GM19328 (cell line): ENCODE measurements at regions not wholly inside any gene's neighbourhood (a gene's known extent, or its start where the extent isn't known, plus 50 kb on each side); places are given as distances from the start of the nearest gene placed in this dataset.

Experiments used
- ATAC-seq: cut with Tn5 transposase; IDR thresholded peaks from one replicate; pipeline ENCODE4 v1.9.1; 2021; ENCODE audit warnings: mild to moderate bottlenecking, moderate library complexity; ENCODE audit not compliant: unreplicated experiment

DNA sequence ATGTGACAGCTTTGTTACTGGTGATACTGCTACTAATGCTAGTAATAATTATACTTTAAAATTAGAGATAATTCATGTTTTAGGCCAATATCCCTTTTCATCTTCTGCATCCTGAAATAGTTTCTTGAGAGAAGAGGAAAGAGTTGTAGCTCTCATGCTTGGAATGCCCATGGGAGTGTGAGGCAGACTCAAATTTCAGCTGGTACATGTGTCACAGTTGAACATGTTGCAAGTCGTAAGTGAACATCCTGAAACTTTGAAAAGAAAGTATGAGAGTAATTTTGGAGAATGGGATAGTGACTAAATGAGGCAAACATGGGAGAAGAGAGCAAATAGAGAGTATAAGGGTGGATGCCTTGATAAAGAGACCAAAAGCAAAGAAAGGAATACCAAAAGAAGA lies 168.0 kb downstream of the TMTC3 start:
- ATAC-seq = no peak

DNA sequence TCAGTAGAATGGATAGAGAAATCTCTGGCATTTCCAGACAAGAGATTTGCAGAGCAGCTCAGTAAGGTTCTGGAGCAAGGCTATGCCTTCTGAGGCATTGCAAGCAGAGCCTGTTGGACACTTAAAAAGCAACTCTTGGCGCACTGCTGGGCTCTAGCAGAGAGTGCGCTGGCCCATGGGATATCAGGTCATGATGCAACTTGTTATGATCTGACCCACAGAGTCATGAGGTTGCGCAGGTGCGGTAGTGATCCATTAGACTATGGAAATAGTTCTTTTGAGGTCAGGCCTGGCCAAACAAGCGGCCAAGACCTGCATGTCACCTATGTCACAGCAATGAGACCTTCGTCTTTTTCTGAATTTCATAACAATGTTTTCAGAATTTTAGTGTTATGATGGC lies 168.6 kb downstream of the TMTC3 start:
- no peak for ATAC-seq

DNA sequence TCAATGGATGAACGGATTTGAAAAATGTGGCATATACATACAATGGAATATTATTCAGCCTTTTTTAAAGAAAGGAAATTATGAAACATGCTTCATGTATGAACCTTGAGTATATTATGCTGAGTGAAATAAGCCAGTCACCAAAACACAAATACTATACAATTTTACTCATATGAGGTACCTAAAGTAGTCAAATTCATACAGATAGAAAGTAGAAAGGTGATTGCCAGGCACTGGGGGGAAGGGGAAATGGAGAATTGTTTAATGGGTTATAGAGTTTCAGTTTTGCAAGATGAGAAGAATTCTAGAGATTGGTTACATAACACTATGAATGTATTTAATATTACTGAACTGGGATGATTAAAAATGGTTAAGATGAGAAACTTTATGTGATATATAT lies 171.4 kb downstream of the TMTC3 start:
- no peak for ATAC-seq

- ATAC-seq = no peak
Observed at GRCh38 chr12:88314706-88315105, 172.6 kb downstream of the TMTC3 start.

GRCh38 chr12:88318726-88319125 lies 176.6 kb downstream of the TMTC3 start:
- ATAC-seq = no peak

DNA sequence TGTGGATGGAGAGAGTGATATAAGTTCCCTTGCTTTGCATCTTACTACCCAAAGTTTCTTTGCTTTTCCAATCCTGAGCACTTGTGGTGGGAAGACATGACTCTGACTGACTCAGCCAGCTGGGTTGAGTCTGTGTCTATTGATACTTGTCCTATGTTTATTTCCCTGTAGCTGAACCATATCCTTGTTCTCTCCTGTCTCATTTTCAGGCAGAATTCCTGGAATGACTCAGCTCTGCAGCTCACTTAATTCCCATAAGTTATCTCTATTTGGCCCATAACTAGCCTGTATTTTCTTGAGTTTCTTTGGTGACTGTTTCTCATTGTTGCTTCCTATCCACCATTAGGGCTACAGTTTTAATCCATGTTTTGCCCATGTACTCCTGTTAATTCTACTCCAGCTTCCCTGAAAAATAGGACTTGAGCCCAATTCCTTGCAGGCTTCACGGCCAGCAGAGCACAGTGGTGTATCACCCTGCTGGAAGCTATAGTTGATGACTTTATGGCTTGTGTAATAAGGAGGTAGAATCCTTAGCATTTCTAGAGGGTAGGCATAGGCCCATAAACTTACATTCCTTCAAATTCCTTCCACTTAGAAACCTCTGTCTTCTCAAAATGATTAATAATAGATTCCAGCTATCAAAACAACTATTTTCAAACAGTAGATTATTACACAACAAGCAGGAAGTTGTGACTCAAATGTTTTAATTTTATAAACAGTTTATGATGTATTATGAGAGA lies 183.1 kb downstream of the TMTC3 start:
- no peak for ATAC-seq

GRCh38 chr12:88325816-88326189 lies 183.7 kb downstream of the TMTC3 start:
- ATAC-seq = no peak

DNA sequence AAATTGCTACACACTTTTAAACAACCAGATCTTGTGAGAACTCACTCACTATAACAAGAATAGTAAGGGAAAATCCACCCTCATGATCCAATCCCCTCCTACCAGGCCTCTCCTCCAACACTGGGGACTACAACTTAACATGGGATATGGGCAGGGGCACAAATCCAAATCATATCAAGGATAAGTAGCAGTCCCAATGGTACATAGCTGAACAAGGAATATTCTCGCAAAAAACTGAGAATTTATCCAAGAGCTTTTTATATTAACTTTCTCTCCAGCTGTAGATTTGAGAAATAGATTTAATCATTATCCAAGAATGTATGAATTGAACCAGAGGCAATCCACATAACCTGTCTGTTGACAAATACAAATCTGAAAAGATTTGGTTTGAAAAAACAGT lies 185.2 kb downstream of the TMTC3 start:
- ATAC-seq = no peak

GRCh38 chr12:88328090-88328489 lies 186.0 kb downstream of the TMTC3 start:
- ATAC-seq = no peak

GRCh38 chr12:88329833-88330232 lies 187.7 kb downstream of the TMTC3 start:
- no peak for ATAC-seq

DNA sequence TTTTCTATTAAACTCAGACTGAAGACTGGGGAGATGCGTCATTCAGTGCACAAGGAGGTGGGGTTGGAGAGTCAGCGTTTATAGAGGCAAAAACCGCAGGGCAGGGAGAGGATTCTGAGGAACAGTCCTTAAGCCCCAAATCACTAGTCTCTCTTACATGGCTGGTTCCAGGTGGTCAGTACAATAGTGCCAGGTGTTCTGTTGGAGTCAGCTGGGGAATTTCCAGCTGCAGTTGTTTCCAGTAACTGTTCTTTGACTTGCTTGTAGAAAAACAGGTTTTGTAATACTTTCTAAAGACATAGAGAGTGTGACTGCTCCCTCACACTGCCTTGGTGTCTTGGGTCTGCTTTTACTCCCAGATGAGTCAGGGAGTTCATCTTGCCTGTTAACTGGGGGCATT lies 192.2 kb downstream of the TMTC3 start:
- no peak for ATAC-seq

DNA sequence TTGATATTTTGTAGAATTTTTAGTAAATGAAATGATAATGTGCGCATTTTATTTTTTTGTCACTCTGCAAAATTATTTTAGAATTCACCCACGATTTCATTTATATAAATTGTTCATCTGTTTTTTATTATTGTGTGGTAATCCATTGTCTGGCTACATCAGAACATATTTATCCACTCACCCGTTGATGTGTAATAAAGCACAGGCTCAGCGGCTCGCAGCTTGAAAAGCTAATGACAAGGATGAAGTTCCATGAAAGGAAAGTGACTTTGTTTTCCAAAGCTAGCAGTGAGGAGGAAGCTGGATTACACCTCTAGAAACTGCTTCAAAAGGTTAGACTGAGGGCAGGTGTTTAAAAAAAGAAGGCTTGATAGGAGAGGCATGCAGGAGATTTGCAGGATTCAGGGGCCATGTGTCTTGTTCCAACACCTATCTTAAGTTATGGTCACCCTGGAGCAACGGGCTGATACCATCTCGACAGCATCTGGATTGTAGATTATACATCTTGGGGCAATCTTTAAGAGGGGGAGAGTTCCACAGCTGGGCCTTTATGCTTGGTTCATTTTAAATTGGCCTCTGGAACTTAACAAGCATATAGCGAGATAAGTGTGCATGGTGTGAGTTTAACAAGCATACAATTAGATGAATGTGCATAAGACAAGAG lies 194.1 kb downstream of the TMTC3 start:
- ATAC-seq = no peak

- ATAC-seq = no peak
Observed at GRCh38 chr12:88338486-88338885, 196.4 kb downstream of the TMTC3 start.

GRCh38 chr12:88339254-88339949 lies 197.3 kb downstream of the TMTC3 start:
- no peak for ATAC-seq

GRCh38 chr12:88339966-88340365 lies 197.9 kb downstream of the TMTC3 start:
- no peak for ATAC-seq

DNA sequence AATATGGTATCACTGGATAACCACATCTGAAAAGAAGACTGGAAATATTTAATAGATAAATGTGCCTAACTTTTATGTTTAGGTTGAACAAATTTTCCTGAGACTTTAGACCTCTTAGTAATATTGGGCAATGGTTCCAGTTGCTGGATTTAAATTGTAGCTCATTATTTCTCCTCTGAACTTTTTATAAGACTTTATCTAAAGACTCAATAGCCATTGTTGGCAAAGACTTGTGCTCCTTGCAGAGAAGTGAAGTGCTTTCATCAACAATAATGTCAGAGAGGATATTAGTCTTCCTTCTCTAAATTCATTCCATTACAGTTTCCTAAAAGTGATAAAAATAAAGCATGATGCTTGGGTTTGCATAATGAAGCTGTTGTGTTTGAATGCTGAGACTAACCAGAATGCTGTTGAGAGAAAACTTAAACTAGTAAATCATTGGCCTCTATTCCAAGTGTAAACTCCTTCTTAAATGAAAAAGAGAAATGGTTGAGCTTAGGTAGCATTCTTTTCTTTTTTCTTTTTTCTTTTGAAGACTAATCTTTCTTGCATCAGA lies 200.2 kb downstream of the TMTC3 start:
- ATAC-seq = no peak

- no peak for ATAC-seq
Observed at GRCh38 chr12:88351146-88351545, 209.0 kb downstream of the TMTC3 start.

- no peak for ATAC-seq
Observed at GRCh38 chr12:88354691-88355090, 212.6 kb downstream of the TMTC3 start.

DNA sequence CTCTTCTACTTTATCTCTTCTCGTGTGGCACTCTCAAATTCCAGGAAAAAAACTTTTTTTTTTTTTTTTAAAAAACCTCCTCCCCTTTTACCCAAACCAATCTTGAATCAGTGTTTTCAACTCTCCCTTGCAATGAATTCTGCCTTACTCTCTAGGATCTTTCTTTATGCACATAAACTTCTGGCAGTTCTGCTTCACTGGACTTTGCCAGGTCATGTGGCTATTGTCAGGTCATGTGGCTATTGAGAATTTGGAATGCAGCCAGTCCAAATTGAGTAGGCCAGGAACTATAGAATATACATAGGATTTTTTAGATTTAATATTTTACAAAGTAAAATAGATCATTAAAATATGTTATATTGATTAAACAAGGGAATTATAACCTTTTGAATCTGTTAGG lies 218.2 kb downstream of the TMTC3 start:
- ATAC-seq = no peak

DNA sequence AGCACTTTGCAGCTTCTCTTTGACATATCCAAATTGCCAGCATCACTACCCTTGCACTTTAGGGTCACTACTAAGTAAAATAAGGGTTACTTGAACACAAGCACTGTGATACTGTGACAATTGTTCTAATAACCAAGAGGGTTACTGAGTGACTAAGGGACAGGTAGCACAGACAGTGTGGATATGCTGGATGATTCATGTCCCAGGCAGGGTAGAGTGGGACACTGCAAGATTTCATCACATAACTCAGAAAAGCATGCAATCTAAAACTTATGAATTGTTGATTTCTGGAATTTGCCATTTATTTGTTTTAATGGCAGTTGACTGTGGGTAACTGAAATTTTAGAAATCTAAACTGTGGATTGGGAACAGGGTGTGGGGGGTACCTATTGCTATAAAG lies 218.8 kb downstream of the KITLG start:
- no peak for ATAC-seq

- no peak for ATAC-seq
Observed at GRCh38 chr12:88362439-88362838, 217.8 kb downstream of the KITLG start.

- no peak for ATAC-seq
Observed at GRCh38 chr12:88365403-88365802, 214.9 kb downstream of the KITLG start.
